Epithelial cell of esophagus (primary cell): ENCODE measurements at regions not wholly inside any gene's neighbourhood (a gene's known extent, or its start where the extent isn't known, plus 50 kb on each side); places are given as distances from the start of the nearest gene placed in this dataset.

ENCODE experiments used
- DNase-seq: peaks from one replicate; pipeline ENCODE4 v3.0.0; 2010; ENCODE audit warnings: low read depth
- H3K4me3 ChIP-seq: 2 replicates; pipeline ENCODE4 v1.5.1; 2011; ENCODE audit warnings: mild to moderate bottlenecking, low read length, control low read depth
- TF ChIP-seq, protein P1 (sequence below): IDR thresholded peaks from 2 replicates; pipeline ENCODE4 v1.5.1; 2011; ENCODE audit warnings: low read depth, mild to moderate bottlenecking, low read length, control low read depth, inconsistent platforms; ENCODE audit not compliant: insufficient read depth; ENCODE audit errors: missing control alignments

DNA sequence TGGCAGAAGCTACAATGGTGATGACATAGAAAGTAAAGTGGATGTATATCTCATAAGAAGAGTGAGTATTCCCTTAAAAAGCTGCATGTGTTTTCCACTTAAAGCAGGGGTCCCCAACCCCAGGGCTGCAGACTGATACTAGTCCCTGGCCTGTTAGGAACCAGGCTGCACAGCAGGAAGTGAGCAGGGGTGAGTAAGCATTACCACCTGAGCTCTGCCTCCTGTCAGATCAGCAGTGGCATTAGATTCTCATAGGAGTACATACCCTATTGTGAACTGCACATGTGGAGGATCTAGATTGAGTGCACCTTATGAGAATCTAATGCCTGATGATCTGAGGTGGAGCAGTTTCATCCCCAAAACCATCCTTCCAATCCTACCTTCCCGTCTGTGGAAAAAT is 126.1 kb upstream of the CMC1 start:
- H3K4me3 ChIP-seq, result no peak overlapping the region
- no peak for DNase-seq
- TF ChIP-seq, protein P1, sequence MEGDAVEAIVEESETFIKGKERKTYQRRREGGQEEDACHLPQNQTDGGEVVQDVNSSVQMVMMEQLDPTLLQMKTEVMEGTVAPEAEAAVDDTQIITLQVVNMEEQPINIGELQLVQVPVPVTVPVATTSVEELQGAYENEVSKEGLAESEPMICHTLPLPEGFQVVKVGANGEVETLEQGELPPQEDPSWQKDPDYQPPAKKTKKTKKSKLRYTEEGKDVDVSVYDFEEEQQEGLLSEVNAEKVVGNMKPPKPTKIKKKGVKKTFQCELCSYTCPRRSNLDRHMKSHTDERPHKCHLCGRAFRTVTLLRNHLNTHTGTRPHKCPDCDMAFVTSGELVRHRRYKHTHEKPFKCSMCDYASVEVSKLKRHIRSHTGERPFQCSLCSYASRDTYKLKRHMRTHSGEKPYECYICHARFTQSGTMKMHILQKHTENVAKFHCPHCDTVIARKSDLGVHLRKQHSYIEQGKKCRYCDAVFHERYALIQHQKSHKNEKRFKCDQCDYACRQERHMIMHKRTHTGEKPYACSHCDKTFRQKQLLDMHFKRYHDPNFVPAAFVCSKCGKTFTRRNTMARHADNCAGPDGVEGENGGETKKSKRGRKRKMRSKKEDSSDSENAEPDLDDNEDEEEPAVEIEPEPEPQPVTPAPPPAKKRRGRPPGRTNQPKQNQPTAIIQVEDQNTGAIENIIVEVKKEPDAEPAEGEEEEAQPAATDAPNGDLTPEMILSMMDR, result no peak

DNA sequence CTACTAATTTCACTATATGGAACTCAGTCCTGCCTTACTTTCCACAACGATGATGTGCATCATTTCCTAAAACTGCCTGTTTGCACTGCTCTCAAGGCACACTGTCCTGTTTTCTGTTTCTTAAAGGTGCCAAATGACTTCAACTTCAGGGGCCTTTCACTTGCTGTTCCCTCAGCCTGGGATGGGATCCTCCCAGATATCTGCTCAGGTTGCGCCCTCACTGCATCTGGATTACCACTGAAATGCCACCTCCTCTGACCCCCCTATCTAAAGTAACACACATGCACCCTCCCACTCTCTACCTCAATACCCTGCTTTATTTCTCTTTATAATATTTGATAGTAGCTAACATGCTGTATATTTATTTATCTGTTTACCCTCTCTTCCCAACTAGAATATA is 123.8 kb upstream of the CMC1 start:
- no peak overlapping the region for H3K4me3 ChIP-seq
- TF ChIP-seq, protein P1, result no peak

DNA sequence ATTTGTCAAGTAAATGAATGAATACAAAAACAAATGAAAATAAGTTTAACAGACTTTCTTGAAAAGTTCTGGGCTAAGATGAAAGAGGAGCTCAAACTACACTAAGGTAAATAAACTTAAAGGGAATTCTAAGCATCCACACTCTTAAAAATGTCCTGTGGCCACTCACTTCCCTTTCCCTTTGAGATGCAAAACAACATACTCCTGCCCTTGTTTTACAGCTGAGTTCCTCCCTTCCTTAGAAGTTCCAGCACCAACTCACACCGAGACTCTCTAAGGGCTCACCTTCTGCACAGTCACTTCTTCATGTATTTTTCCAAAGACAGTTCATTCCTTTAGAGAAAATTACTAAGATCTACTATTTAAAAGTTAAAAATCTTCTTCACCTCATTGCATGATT is 123.3 kb upstream of the CMC1 start:
- H3K4me3 ChIP-seq, result no peak overlapping the region
- TF ChIP-seq, protein P1, result no peak
- DNase-seq, result no peak

More for the DNA sequence above, 123.8 kb upstream of the CMC1 start:
- no peak for DNase-seq

DNA sequence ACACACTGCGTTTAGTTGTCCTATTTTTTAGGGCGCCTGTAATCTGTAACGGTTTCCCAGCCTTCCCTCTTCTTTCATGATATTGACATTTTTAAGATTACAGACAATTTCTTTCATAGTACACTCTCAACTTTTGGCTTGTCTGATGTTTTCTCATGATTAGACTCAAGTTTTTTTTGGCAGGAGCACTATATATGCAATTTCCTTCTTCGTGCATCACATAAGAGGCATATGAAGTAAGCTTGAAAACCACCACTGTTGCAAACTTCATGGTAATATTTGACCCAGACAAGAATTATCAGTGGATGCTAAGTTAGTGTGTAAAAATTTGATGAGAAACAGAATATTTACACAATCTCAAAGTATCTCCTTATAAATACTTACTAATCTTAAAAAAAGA is 119.2 kb upstream of the CMC1 start:
- DNase-seq, result no peak
- TF ChIP-seq, protein P1, result no peak
- H3K4me3 ChIP-seq, result no peak overlapping the region

DNA sequence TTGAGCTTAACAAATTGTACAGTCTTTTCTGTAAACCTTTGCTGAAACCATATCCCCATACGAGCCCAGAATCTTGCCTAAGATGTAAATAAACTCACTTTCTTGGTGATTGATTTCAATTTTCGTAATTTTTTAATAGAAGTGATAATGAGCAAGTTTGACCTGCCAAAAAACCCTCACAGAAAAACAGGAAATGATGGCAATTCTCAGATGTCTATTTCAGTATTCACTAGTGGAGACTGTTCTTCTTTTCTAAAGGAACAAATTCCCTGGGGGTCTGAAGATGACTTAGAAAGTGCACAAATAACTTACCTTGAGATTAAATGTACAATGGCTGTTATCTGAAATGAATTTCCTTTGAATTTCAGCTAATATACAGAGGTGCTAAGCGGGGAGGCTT is 116.5 kb upstream of the CMC1 start:
- H3K4me3 ChIP-seq, result no peak overlapping the region
- TF ChIP-seq, protein P1, result no peak
- DNase-seq, result no peak

DNA sequence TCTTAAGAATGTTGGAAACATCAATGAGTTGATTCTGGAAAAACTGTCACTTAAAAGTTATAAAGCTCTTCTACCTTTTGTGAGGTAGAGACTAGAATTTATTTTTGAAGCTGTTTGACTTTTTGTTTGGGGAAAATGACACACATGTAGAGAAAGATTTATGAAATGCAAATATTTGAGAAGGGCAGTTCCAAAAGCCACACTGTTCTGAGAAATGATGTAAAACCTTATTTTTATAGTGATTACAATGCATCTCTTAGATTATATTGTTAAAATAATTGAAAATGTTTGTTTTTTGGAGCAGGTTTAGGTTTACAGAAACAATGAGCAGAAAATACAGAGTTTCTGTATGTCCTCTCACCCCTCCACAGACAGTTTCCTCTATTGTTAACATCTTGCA is 116.1 kb upstream of the CMC1 start:
- TF ChIP-seq, protein P1, result no peak
- no peak overlapping the region for H3K4me3 ChIP-seq
- no peak for DNase-seq

DNA sequence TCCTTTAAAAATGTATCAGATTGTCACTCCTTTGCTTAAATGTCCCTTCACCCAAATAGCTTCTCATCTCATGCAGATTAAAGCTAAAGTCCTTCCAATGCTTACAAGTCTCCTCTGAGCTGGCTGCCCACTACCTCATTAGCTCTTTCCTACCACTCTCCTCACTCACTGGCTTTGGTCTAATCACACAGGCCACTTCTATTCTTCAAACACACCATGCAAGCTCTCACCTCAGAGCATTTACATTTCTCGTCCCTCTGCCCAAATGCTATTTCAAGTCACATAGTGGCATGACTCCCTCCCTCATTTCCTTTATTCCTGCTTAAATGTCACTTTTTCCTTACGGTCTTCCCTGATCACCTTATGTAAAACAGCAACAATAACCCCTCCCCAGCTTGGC is 110.6 kb upstream of the CMC1 start:
- TF ChIP-seq, protein P1, result no peak
- no peak for DNase-seq
- H3K4me3 ChIP-seq, result no peak overlapping the region
